HUDEP-2 (cell line): ENCODE measurements at regions not wholly inside any gene's neighbourhood (a gene's known extent, or its start where the extent isn't known, plus 50 kb on each side); places are given as distances from the start of the nearest gene placed in this dataset.

Experiments used
- DNase-seq, 76 experiments: peaks; one replicate each; lab custom pipeline; 2025; ENCODE audit not compliant: unreplicated experiment in 76 of 76; lab: John Stamatoyannopoulos, UW

DNA sequence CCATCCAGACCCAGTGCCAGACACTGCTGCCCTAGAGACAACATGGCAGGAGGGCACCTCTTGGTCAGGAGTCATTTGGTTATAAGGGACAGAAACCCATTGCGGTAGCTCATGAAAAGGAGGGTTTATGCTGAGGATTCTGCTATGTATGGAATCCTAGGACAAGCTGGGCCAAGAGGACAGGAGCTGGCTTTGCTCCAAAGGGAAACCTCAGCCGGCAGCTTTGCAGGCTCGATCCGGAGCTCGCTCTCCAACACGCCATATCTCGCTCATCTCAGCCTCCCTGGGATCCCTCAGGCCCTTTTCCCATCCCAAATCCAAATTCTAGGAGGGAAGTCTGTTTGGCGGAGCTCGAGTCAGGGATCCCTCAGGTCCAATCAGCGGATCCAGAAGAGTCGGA, 345.7 kb downstream of the GLRX3 start:
- DNase-seq, result no peak

GRCh38 chr10:130483691-130484467, 347.7 kb downstream of the GLRX3 start:
- DNase-seq, result no peak

GRCh38 chr10:130484468-130485180, 348.4 kb downstream of the GLRX3 start:
- DNase-seq, result no peak

DNA sequence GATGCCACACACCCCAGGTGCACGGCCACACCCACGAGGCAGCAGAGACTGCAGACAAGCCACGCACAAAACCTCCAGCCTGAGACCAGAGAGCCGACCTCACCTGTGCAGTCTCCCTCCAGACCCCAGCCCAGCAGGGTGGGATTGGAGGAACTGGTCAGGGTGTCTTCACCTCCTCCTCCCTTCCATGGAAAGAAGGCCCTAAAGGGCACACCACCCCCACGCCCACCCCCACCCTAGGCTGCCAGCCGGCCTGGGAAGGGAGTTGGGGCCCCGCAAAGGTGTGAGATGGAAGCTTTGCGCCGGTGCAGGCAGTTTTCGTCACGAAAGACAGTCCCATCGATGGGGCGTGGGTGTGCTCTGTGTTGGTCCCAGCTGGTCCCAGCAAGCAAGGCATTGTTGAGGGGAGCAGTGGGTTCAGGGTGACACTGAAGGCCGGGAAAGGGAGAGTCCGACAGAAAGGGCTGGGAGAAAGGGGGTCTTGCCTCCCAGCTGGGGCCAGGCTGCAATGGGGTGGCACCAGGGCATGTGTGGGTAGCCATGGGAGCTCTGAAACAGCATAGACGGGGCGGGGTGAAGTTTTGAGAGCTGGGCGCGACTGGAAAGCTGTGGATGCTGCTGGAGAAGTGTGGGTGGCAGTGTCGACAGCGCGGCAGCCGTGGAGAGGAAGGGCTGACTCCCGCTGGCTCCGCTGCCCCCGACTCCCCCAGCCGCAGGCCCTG, 349.2 kb downstream of the GLRX3 start:
- DNase-seq, result no peak

DNA sequence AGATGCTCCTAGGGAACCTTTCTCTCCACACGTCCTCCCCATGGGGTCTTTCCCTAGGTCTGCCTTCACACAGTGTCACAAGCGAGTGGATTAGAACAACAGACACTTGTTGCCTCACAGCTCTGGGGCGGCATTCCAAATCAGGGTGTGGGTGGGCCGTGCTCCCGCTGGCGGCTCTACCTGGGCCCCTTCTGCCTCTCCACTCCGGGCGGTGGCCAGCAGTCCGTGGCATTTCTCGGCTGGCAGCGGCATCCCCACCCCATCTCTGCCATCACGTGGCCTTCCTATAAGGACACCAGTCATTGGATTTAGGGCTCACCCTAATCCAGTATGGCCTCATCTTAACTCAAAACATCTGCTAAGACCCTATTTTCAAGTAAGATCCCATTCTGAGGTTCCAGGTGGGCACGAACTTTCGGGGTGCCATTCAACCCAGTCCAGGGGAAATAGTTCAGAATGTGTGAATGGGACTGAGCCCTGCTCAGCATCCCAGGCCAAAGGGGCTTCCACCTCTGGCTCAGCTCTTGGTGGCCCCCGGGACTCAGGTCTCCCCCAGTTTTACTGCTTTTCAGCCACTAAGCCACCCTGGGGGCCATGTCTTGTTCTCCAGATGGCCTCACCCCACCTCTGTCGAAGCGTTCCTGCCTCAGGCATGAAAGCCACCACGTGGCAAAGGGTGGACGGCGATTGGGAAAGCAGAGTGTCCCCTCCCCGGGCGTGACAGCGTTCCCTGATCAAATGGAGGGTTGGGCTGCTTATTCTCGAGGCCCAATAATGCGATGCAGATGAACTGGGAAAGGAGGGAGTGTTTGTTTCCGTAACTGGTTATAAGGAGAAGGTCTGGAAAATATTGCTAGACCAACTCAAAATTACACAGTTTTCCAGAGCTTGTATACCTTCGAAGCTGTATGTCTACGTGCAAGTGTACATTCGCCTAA, 350.0 kb downstream of the GLRX3 start:
- DNase-seq, result no peak

DNA sequence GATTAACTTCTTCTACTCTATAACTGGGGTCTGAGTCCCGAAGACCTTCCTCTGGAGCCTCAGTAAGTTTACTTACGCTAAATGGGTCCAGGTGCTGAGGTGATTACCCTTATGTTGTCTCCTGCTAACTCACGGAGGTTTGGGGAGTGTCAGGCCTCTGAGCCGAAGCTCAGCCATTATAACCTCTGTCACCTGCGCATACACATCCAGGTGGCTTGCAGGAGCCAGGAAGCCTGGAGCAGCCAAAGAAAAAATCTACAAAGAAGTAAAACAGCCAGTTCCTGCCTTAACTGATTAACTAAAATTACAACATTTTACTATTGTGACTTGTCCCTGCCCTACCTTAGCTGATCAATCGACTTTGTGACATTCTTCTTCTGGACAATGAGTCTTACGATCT, 350.7 kb downstream of the GLRX3 start:
- DNase-seq, result no peak

- no peak for DNase-seq
These were observed 351.4 kb downstream of the GLRX3 start for GRCh38 chr10:130487566-130487965.

GRCh38 chr10:130489891-130490290, 353.7 kb downstream of the GLRX3 start:
- DNase-seq, result no peak

DNA sequence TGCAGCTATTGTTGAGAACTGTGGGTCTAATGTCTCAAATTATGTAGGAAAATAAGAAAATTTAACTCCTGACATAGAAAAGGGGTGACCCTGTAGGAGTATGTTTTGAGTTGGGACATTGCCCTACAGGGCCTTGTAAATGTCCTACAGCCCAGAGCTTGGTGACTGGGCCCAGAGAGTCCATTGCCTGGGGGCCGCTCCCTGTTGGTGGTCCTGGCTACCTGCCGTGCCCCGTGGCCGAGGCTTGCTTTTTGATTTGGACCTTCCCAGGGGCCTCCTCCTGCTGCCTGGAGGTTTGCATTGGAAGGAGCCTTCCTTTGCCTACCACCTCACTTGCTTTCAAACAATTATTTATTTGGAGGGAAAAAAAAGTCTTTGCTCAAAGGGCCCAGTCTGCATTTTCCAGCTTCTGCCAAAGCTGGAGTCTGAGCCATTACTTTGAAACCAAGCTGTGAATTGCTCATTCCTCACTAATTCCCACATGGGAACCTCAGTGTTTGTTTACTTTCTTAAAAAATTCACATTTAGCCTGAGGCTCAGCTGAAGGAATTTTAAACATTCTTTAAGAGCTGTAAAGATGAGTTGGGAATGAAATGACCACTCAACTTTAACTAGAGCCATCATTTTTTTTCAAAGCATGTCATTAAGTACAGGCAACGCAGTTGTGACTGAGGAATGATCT, 355.0 kb downstream of the GLRX3 start:
- no peak for DNase-seq

DNA sequence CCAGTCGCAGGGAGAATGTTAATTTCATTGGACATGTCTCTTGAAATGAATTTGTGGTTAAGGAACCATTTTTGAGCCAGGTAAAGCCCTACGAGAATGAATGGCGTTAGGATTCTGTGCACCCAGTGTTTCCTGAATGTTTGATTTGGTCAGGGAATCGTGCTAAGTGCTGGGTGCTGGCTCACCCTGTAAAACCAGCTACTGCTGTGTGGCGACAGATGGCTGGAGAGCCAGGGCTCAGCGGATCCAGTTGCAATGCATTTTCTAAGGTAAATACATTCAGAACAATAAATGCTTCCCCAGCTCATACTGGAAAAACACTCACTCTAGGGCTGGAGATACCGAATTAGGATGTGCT, 355.5 kb downstream of the GLRX3 start:
- no peak for DNase-seq

- no peak for DNase-seq
These were observed 356.2 kb downstream of the GLRX3 start for GRCh38 chr10:130492266-130492934.

DNA sequence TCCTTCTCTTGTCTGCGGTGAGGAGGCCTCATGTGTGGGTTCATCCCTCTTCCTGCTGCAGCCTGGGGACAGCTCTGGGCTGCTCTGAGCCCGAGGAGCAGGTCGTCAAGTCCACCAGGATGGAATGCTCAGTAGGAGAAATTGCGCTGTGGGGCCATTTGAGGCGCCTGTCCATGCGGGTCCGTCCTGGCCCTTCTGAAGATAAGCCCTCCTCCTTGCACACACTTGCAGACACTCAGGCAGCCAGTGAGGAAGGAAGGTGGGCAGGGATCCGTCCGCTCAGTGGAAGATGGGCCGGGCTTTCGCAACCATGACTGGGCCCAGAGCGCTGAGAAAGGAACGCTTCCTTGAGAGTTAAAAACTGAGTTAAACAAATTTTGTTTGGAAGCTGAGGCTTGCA, 356.8 kb downstream of the GLRX3 start:
- no peak for DNase-seq

- DNase-seq, result no peak
These were observed 357.4 kb downstream of the GLRX3 start for GRCh38 chr10:130493446-130494145.

DNA sequence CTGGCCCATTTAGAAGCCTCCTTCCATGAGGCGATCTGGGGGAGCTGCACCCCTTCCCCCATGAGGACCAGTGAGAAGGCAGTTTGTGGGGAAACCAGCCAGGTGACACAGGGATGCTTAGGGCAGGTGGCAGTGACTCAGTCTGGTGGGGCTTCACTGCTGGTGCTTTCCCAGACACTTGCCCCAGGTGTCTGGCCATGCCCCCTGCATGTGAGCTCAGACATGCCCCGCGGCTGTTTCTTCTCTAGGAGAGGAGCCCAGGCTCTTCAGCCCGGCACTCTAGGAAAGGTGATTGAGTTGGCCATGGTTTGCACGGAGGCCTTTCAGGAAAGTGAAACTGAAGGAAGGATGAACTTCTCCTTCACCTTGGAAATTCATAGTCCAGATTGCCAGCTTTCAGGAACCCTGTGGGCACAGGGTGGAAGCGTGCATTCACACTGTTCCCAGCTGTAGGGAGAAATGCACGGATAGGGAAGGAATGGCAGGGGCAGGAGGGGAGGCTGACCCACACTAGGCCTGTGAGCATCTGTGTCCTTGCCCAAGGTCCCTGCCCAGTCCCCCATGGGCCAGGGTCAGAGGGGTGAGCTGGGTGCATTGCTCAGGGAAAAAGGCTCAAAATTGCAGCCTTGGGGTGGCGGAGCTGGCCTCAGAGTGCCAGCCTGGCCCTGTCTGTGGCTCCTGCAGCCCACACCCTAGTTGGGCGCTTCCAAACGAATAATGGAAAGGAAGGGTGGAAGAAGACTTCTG, 359.1 kb downstream of the GLRX3 start:
- no peak for DNase-seq

GRCh38 chr10:130495891-130496636, 359.9 kb downstream of the GLRX3 start:
- DNase-seq, result peak in 1 of 76 experiments; percentile 0

DNA sequence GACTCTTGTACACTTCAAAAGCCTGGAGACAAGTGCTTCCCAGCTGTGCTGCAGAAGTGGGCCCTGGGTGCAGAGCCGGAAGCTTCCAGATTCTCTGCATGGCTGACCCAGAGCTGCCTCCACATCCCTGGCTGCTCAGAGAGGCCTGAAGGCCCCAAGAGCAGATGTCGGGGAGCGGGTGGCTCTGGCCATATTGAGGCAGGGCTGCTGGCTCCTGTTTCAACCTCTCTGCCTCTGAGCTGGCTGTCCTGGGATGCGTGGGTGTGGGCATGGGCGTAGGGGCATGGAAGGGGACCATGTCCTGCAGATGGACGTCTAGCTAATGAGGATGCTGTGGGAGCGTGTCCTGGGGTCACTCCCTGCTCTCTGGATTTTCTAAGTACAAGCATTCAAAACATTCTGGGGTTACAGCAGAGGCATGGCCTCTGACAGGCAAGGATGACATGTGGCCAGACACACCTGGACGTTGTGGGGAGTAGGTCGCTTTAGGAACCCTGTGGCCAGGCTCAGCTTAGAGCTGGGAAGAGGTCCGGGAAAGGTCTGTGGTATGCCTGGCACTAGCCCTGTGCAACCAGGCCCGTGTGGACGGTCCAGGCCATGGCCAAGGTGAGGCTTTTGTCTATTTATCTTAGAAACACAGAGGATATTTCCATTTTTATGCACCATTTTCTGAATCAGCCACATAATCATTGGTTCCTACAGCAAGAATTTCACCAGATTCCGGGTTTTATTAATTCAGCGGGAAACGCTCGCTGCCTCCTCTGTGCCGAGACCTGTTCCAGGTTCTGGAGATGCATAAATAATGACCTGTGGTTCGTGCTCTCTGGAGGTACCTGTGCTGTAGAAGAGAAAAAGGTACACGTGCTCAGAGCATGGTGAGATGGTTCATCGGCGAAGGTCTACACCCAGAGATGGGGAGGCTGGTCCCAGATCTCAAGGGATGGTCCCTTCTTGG, 361.1 kb downstream of the GLRX3 start:
- DNase-seq, result no peak
